Body of pancreas (tissue), 4 donors: ENCODE measurements at regions not wholly inside any gene's neighbourhood (a gene's known extent, or its start where the extent isn't known, plus 50 kb on each side); places are given as distances from the start of the nearest gene placed in this dataset.

Source experiments
- ATAC-seq: fragments of 150-250 bp; one replicate; pipeline ENCODE4 v1.9.1; 2016
- DNase-seq, 4 donors: peaks; one replicate each; pipeline ENCODE4 v3.0.0-alpha.2; 2019
- H3K27ac ChIP-seq, 4 donors: fragments of 200-600 bp; sonication (generic); 1 replicate in 3 of 4; 2 replicates in 1 of 4; pipeline versions ENCODE4 v1.5.1 to v1.6.1; 2016 to 2019; ENCODE audit warnings: mild to moderate bottlenecking in 1 of 4, mixed read lengths in 1 of 4, moderate library complexity in 1 of 4
- H3K27me3 ChIP-seq, 2 donors: fragments of 200-600 bp; sonication (generic); one replicate each; pipeline ENCODE4 v1.6.0; 2016; ENCODE audit warnings: mild to moderate bottlenecking in 1 of 2
- H3K36me3 ChIP-seq, 2 donors: fragments of 200-600 bp; sonication (generic); replicated peaks in 1 of 2; 2 replicates each; pipeline ENCODE4 v1.5.1; 2016; ENCODE audit warnings: low read depth in 2 of 2; ENCODE audit not compliant: insufficient read depth in 1 of 2
- H3K4me1 ChIP-seq: fragments of 200-600 bp; sonication (generic); one replicate; pipeline ENCODE4 v1.6.0; 2016
- H3K4me3 ChIP-seq, 2 donors: fragments of 200-600 bp; sonication (generic); 1 replicate in 1 of 2; 2 replicates in 1 of 2; pipeline ENCODE4 v1.5.1; 2016 to 2019
- H3K9me3 ChIP-seq, 3 donors: fragments of 200-600 bp; sonication (generic); 1 replicate in 2 of 3; 2 replicates in 1 of 3; pipeline ENCODE4 v1.5.1; 2016
- CTCF ChIP-seq, 7 experiments: fragments of 450-650 bp in 4 of 7; fragments of 200-600 bp in 3 of 7; sonication (generic) in 3 of 7; IDR thresholded peaks; one replicate each; pipeline ENCODE4 v1.5.1; 2016 to 2019; ENCODE audit warnings: antibody characterized with exemption in 7 of 7
- POLR2A ChIP-seq, 3 donors: fragments of 450-650 bp; IDR thresholded peaks; one replicate each; pipeline ENCODE4 v1.6.1; 2016; ENCODE audit warnings: antibody characterized with exemption in 3 of 3, mild to moderate bottlenecking in 2 of 3
- WGBS, 2 donors: methylation state at CpG; one replicate each; pipeline ENCODE4 v1.1.5; 2017; 5-methylcytosine and 5-hydroxymethylcytosine counted together
- intact Hi-C: fragments of 100-400 bp; cut with DNase I; formaldehyde crosslinking; loops from one replicate; pipeline ENCODE4 v1.15.1; 2023

- no peak overlapping the region for H3K27ac ChIP-seq
- no peaks in the 10 kb centered on the region for H3K36me3 ChIP-seq
- no peaks in the 10 kb centered on the region for H3K27me3 ChIP-seq
- no peak for ATAC-seq
- no peaks in the 10 kb centered on the region for H3K4me1 ChIP-seq
- no peak for TF ChIP-seq CTCF (IDR thresholded peaks at IDR 0.05)
- no peak for TF ChIP-seq POLR2A (IDR thresholded peaks at IDR 0.05)
- intact Hi-C loops: no loop called here
- DNase-seq: no peak
- H3K4me3 ChIP-seq: no peak overlapping the region
- H3K9me3 ChIP-seq: no peaks in the 10 kb centered on the region
These were observed 115.0 kb downstream of the AGTR2 start for GRCh38 chrX:116285501-116285900.

GRCh38 chrX:116289592-116289991, 119.0 kb downstream of the AGTR2 start:
- intact Hi-C loops: no loop called here
- ATAC-seq (no peak), DNase-seq (no peak)
- H3K4me3 ChIP-seq: no peak overlapping the region
- H3K4me1 ChIP-seq: no peaks in the 10 kb centered on the region
- no peak overlapping the region for H3K27ac ChIP-seq
- H3K36me3 ChIP-seq: no peaks in the 10 kb centered on the region
- no peaks in the 10 kb centered on the region for H3K9me3 ChIP-seq
- H3K27me3 ChIP-seq: no peaks in the 10 kb centered on the region
- TF ChIP-seq CTCF (IDR thresholded peaks at IDR 0.05): no peak
- TF ChIP-seq POLR2A (IDR thresholded peaks at IDR 0.05): no peak

DNA sequence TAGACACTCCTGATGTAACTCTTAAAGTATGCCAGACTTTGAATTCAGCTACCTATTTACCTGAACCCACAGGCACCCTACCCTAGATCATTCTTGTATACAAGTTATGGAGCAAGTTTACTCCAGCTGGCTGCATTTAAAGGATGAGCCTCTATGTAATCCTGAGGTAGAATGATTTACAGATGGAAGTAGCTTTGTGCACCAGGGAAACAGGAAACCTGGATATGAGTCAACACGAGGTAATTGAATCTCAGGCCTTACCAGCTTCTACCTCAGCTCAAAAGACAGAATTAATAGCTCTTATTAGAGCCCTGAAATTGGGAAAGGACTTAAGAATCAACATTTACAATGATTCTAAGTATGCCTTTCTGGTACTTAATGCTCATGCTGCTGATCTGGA, 119.8 kb downstream of the AGTR2 start:
- TF ChIP-seq POLR2A (IDR thresholded peaks at IDR 0.05): no peak
- TF ChIP-seq CTCF (IDR thresholded peaks at IDR 0.05): no peak
- DNase-seq (no peak), ATAC-seq (no peak)
- H3K27ac ChIP-seq: no peak overlapping the region
- H3K9me3 ChIP-seq: no peaks in the 10 kb centered on the region
- H3K4me3 ChIP-seq: no peak overlapping the region
- no peaks in the 10 kb centered on the region for H3K36me3 ChIP-seq
- no peaks in the 10 kb centered on the region for H3K4me1 ChIP-seq
- H3K27me3 ChIP-seq: no peaks in the 10 kb centered on the region
- 41 to 43% methylated on average over 1 of the region's 1 CpG for WGBS, 2 donors
- intact Hi-C loops: no loop called here

GRCh38 chrX:116292183-116292582, 121.6 kb downstream of the AGTR2 start:
- Histone ChIP-seq H3K4me1 (no peaks in the 10 kb centered on the region), H3K27ac (no peak overlapping the region), H3K9me3 (no peaks in the 10 kb centered on the region), H3K27me3 (no peaks in the 10 kb centered on the region), H3K36me3 (no peaks in the 10 kb centered on the region), H3K4me3 (no peak overlapping the region)
- no peak for ATAC-seq
- 82 to 93% methylated on average over 4 of the region's 4 CpGs for WGBS, 2 donors
- no peak for DNase-seq
- intact Hi-C loops: no loop called here
- TF ChIP-seq POLR2A (IDR thresholded peaks at IDR 0.05) (no peak), CTCF (IDR thresholded peaks at IDR 0.05) (no peak)

GRCh38 chrX:116298956-116299355, 128.4 kb downstream of the AGTR2 start:
- ATAC-seq: no peak
- 68 to 82% methylated on average over 3 of the region's 3 CpGs for WGBS, 2 donors
- no peaks in the 10 kb centered on the region for H3K36me3 ChIP-seq

More at GRCh38 chrX:116298956-116299355, 128.4 kb downstream of the AGTR2 start:
- Histone ChIP-seq H3K27ac (no peak overlapping the region), H3K27me3 (no peaks in the 10 kb centered on the region), H3K4me3 (no peak overlapping the region), H3K9me3 (no peaks in the 10 kb centered on the region), H3K4me1 (no peaks in the 10 kb centered on the region)
- TF ChIP-seq CTCF (IDR thresholded peaks at IDR 0.05) (no peak), POLR2A (IDR thresholded peaks at IDR 0.05) (no peak)
- no peak for DNase-seq
- intact Hi-C loops: no loop called here
